Hepatocyte (in vitro differentiated cells): ENCODE measurements at regions not wholly inside any gene's neighbourhood (a gene's known extent, or its start where the extent isn't known, plus 50 kb on each side); places are given as distances from the start of the nearest gene placed in this dataset.

Source experiments
- DNase-seq: peaks from one replicate; pipeline ENCODE4 v3.0.0-alpha.2; 2016; ENCODE audit warnings: low spot score
- H2AFZ ChIP-seq: fragments of 200-600 bp; sonication (generic); 2 replicates; pipeline ENCODE4 v1.6.0; 2016; ENCODE audit warnings: antibody characterized with exemption, mild to moderate bottlenecking
- H3K27ac ChIP-seq: fragments of 200-600 bp; sonication (generic); 2 replicates; pipeline ENCODE4 v1.5.1; 2016; ENCODE audit warnings: mild to moderate bottlenecking
- H3K27me3 ChIP-seq: fragments of 200-600 bp; sonication (generic); 2 replicates; pipeline ENCODE4 v1.6.1; 2016
- H3K36me3 ChIP-seq: fragments of 200-600 bp; sonication (generic); replicated peaks from 2 replicates; pipeline ENCODE4 v1.5.1; 2016; ENCODE audit warnings: low read depth; ENCODE audit not compliant: insufficient read depth
- H3K4me1 ChIP-seq: fragments of 200-600 bp; sonication (generic); 2 replicates; pipeline ENCODE4 v1.5.1; 2016; ENCODE audit warnings: mild to moderate bottlenecking, moderate library complexity; ENCODE audit not compliant: insufficient read depth
- H3K4me2 ChIP-seq: fragments of 200-600 bp; sonication (generic); 2 replicates; pipeline ENCODE4 v1.6.0; 2016
- H3K4me3 ChIP-seq: fragments of 200-600 bp; sonication (generic); 2 replicates; pipeline ENCODE4 v1.5.1; 2016; ENCODE audit warnings: mild to moderate bottlenecking
- H3K79me2 ChIP-seq: fragments of 200-600 bp; sonication (generic); 2 replicates; pipeline ENCODE4 v1.6.0; 2017; ENCODE audit warnings: mild to moderate bottlenecking
- H3K9me2 ChIP-seq: fragments of 200-600 bp; sonication (generic); replicated peaks from 2 replicates; pipeline ENCODE4 v1.6.0; 2017; ENCODE audit warnings: mild to moderate bottlenecking; ENCODE audit not compliant: insufficient read depth
- H3K9me3 ChIP-seq: fragments of 200-600 bp; sonication (generic); 2 replicates; pipeline ENCODE4 v1.5.1; 2016; ENCODE audit warnings: low read depth, mild to moderate bottlenecking
- H4K20me1 ChIP-seq: fragments of 200-600 bp; sonication (generic); 2 replicates; pipeline ENCODE4 v1.6.0; 2016; ENCODE audit warnings: mild to moderate bottlenecking; ENCODE audit not compliant: insufficient read depth, poor library complexity, severe bottlenecking
- EZH2 ChIP-seq: fragments of 200-600 bp; sonication (generic); IDR thresholded peaks from 2 replicates; pipeline ENCODE4 v1.6.1; 2016; ENCODE audit warnings: antibody characterized with exemption, mild to moderate bottlenecking, borderline replicate concordance
- EZH2phosphoT487 ChIP-seq: fragments of 200-600 bp; sonication (generic); IDR thresholded peaks from one replicate; pipeline ENCODE4 v1.6.1; 2018; ENCODE audit warnings: antibody characterized with exemption, mild to moderate bottlenecking, low read depth, moderate library complexity; ENCODE audit not compliant: unreplicated experiment, severe bottlenecking
- WGBS: methylation state at CpG from one replicate; pipeline ENCODE4 v1.1.6; 2016; ENCODE audit warnings: low lambda C conversion rate; ENCODE audit errors: missing lambda C conversion rate; 5-methylcytosine and 5-hydroxymethylcytosine counted together
- TF ChIP-seq, protein P1 (sequence below): fragments of 200-600 bp; sonication (generic); IDR thresholded peaks from 2 replicates; pipeline ENCODE4 v1.5.1; 2016; ENCODE audit warnings: antibody characterized with exemption, mild to moderate bottlenecking; ENCODE audit not compliant: poor library complexity

DNA sequence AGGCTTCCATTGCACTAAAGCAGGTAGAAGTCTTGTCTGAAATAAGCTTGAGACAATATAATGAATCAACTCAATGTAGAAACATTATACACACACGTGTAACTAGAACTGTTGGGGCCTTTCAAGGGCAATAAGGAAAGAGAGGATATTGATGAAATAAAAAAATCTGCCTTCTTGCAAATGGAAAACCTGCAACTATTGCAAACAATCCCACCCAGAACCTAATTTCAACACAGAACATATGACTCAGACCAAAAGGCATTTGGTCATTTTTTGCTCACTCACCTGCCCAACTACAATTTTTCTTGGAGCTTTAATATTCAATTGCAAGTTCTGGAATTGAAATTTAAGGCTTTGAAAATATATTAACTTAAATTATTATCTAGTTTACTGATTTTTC, 900.1 kb downstream of the TTLL7 start:
- Histone ChIP-seq H2AFZ (no peak overlapping the region), H3K36me3 (no peaks in the 10 kb centered on the region), H3K79me2 (no peaks in the 10 kb centered on the region), H3K9me3 (no peaks in the 10 kb centered on the region), H3K27ac (peak overlapping the region; percentile 19), H3K4me3 (no peak overlapping the region), H3K9me2 (no peaks in the 10 kb centered on the region), H3K27me3 (no peaks in the 10 kb centered on the region), H3K4me2 (no peak overlapping the region), H3K4me1 (peaks cover 22% of the 10 kb centered on the region), H4K20me1 (no peaks in the 10 kb centered on the region)
- TF ChIP-seq EZH2phosphoT487 (no peak), EZH2 (no peak)
- TF ChIP-seq, protein P1, sequence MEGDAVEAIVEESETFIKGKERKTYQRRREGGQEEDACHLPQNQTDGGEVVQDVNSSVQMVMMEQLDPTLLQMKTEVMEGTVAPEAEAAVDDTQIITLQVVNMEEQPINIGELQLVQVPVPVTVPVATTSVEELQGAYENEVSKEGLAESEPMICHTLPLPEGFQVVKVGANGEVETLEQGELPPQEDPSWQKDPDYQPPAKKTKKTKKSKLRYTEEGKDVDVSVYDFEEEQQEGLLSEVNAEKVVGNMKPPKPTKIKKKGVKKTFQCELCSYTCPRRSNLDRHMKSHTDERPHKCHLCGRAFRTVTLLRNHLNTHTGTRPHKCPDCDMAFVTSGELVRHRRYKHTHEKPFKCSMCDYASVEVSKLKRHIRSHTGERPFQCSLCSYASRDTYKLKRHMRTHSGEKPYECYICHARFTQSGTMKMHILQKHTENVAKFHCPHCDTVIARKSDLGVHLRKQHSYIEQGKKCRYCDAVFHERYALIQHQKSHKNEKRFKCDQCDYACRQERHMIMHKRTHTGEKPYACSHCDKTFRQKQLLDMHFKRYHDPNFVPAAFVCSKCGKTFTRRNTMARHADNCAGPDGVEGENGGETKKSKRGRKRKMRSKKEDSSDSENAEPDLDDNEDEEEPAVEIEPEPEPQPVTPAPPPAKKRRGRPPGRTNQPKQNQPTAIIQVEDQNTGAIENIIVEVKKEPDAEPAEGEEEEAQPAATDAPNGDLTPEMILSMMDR: no peak
- 50% methylated on average over 1 of the region's 1 CpG for WGBS
- DNase-seq: no peak

DNA sequence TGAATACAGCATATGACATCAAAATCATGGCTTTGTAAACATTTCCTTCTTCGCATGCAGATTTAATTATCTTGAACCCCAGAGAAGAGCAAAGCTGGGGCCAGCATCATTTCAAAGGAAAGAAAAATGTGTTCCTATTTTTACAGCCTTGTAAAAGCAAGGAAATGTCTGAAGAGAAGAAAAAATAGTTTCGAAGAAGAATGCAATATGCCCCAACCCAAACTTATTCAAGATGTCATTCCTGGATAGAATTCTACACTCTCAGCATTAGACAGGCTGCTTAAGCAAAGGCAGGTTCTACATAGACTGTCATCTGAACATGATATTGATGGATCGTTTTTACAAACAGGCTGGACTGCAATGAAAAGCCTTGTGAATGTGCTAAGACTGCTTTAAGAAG, 900.8 kb downstream of the TTLL7 start:
- no peaks in the 10 kb centered on the region for H3K36me3 ChIP-seq
- no peaks in the 10 kb centered on the region for H3K9me3 ChIP-seq
- H2AFZ ChIP-seq: no peak overlapping the region
- peaks cover 17% of the 10 kb centered on the region for H3K4me1 ChIP-seq
- no peaks in the 10 kb centered on the region for H3K9me2 ChIP-seq
- no peak overlapping the region for H3K4me2 ChIP-seq
- DNase-seq: peak; percentile 18
- no peak overlapping the region for H3K4me3 ChIP-seq
- H3K27ac ChIP-seq: peak overlapping the region; percentile 19
- H3K79me2 ChIP-seq: no peaks in the 10 kb centered on the region
- no peaks in the 10 kb centered on the region for H4K20me1 ChIP-seq
- WGBS: 55% methylated on average over 3 of the region's 3 CpGs
- TF ChIP-seq, protein P1: no peak
- TF ChIP-seq EZH2: no peak
- no peak for TF ChIP-seq EZH2phosphoT487
- no peaks in the 10 kb centered on the region for H3K27me3 ChIP-seq

DNA sequence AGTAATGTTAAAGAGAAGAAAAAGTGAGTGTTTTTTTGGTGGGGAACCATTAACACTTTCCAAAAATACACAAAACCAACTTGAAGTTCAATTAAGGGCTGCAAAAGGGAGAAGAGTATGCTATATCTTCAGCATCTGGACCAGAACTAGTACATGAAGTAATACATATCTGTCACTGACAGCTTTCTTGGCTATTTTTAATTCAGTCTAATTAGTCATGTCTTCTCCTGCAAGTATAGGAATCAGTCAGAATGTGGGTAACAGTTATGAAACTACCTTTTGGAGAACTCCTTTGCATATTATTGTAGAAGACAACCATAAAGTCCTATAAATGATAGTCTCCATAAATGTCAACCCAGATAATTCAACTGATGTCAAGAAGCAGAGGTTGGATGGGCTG, 901.2 kb downstream of the TTLL7 start:
- Histone ChIP-seq H3K9me3 (no peaks in the 10 kb centered on the region), H3K27ac (no peak overlapping the region), H4K20me1 (no peaks in the 10 kb centered on the region), H3K27me3 (no peaks in the 10 kb centered on the region), H3K4me1 (peaks cover 13% of the 10 kb centered on the region), H3K9me2 (no peaks in the 10 kb centered on the region), H3K79me2 (no peaks in the 10 kb centered on the region), H3K4me2 (no peak overlapping the region), H3K36me3 (no peaks in the 10 kb centered on the region), H2AFZ (no peak overlapping the region), H3K4me3 (no peak overlapping the region)
- TF ChIP-seq EZH2 (no peak), EZH2phosphoT487 (no peak)
- TF ChIP-seq, protein P1: no peak
- DNase-seq: no peak

DNA sequence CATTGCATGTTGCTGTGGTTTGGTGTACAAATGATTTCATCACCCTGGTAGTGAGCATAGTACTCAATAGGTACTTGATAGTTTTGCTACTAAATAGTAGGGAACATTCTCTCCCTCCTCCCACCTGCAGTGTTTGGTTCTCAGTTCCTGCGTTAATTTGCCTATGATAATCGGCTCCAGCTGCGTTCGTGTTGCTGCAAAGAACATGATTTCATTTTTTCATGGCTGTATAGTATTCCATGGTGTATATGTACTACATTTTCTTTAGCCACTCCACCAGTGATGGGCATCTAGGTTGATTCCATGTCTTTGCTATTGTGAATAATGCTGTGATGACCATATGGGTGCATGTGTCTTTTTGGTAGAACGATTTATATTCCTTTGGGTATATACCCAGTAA, 903.4 kb downstream of the TTLL7 start:
- Histone ChIP-seq H3K27me3 (no peaks in the 10 kb centered on the region), H3K79me2 (no peaks in the 10 kb centered on the region), H4K20me1 (no peaks in the 10 kb centered on the region), H3K27ac (no peak overlapping the region), H2AFZ (no peak overlapping the region), H3K4me2 (no peak overlapping the region), H3K4me3 (no peak overlapping the region), H3K9me3 (no peaks in the 10 kb centered on the region), H3K4me1 (peaks cover 4% of the 10 kb centered on the region), H3K36me3 (no peaks in the 10 kb centered on the region), H3K9me2 (no peaks in the 10 kb centered on the region)
- TF ChIP-seq, protein P1: no peak
- no peak for TF ChIP-seq EZH2
- TF ChIP-seq EZH2phosphoT487: no peak
- WGBS: 98% methylated on average over 5 of the region's 5 CpGs
- DNase-seq: no peak
